Neural progenitor cell (in vitro differentiated cells): ENCODE measurements at regions not wholly inside any gene's neighbourhood (a gene's known extent, or its start where the extent isn't known, plus 50 kb on each side); places are given as distances from the start of the nearest gene placed in this dataset.
A peak's percentile ranks its signal among the peaks of the same experiment; 100 is the strongest.

Experiments
- EZH2 ChIP-seq: fragments of 200-600 bp; sonication (generic); IDR thresholded peaks from 2 replicates; pipeline ENCODE4 v1.6.1; 2017; ENCODE audit warnings: antibody characterized with exemption, mild to moderate bottlenecking, moderate library complexity
- TF ChIP-seq, protein P1 (sequence below): fragments of 200-600 bp; sonication (generic); IDR thresholded peaks from 2 replicates; pipeline ENCODE4 v1.5.1; 2017; ENCODE audit warnings: antibody characterized with exemption, mild to moderate bottlenecking

DNA sequence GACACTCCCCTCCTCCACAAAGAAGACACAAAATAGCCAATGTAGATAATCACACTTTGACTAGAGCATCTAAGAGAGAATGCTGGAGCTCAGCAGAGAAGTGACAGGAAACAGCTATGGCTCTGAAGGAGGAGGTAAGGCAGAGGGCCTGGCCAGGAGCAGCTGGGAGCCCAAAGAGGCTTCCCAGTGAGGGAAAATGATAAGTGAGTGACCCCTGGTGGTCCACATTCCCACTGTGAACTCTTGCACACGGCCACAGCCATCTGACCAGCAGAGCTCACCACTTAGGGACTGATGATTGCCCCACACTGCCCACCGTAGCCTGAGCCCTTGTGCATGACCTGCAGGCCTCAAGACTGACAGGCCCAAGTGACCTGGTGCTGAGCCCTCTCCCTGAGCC is 162.7 kb upstream of the GALNTL6 start:
- TF ChIP-seq, protein P1, sequence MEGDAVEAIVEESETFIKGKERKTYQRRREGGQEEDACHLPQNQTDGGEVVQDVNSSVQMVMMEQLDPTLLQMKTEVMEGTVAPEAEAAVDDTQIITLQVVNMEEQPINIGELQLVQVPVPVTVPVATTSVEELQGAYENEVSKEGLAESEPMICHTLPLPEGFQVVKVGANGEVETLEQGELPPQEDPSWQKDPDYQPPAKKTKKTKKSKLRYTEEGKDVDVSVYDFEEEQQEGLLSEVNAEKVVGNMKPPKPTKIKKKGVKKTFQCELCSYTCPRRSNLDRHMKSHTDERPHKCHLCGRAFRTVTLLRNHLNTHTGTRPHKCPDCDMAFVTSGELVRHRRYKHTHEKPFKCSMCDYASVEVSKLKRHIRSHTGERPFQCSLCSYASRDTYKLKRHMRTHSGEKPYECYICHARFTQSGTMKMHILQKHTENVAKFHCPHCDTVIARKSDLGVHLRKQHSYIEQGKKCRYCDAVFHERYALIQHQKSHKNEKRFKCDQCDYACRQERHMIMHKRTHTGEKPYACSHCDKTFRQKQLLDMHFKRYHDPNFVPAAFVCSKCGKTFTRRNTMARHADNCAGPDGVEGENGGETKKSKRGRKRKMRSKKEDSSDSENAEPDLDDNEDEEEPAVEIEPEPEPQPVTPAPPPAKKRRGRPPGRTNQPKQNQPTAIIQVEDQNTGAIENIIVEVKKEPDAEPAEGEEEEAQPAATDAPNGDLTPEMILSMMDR = peak; percentile 33
- no peak for TF ChIP-seq EZH2
